SH-SY5Y (cell line): ENCODE measurements at regions not wholly inside any gene's neighbourhood (a gene's known extent, or its start where the extent isn't known, plus 50 kb on each side); places are given as distances from the start of the nearest gene placed in this dataset.

ENCODE experiments used
- GATA2 ChIP-seq: IDR thresholded peaks from 2 replicates; pipeline ENCODE4 v1.6.1; 2011; ENCODE audit warnings: mild to moderate bottlenecking, low read depth, low read length
- GATA3 ChIP-seq: IDR thresholded peaks from 2 replicates; pipeline ENCODE4 v1.6.1; 2011; ENCODE audit warnings: low read depth, mild to moderate bottlenecking, low read length, moderate library complexity

DNA sequence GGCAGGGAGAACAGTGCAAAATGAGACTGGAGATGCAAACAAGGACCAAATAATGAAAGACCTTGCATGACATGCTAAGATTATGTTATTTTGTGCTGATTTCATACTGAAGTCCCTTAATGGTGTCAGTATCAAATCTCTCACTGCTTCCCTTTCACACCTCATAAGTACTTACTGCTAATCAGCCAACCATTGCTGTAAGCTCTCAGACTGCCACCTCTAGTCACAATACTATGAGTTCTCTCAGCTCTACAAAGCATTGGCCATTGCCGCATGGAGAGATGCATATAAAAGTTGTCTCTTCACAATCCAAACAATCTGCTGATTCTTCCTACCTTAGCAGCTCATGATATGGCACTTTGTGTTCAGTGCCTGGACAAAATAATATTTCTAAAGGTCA is 375.4 kb downstream of the LTN1 start:
- TF ChIP-seq GATA3 (no peak), GATA2 (no peak)

- no peak for TF ChIP-seq GATA3
- TF ChIP-seq GATA2 = no peak
Measured at GRCh38 chr21:28615276-28615675, 377.4 kb downstream of the LTN1 start.

- TF ChIP-seq GATA3 (no peak), GATA2 (no peak)
Measured at GRCh38 chr21:28614791-28615190, 377.9 kb downstream of the LTN1 start.

- TF ChIP-seq GATA2 (no peak), GATA3 (no peak)
Measured at GRCh38 chr21:28608646-28609045, 384.0 kb downstream of the LTN1 start.

DNA sequence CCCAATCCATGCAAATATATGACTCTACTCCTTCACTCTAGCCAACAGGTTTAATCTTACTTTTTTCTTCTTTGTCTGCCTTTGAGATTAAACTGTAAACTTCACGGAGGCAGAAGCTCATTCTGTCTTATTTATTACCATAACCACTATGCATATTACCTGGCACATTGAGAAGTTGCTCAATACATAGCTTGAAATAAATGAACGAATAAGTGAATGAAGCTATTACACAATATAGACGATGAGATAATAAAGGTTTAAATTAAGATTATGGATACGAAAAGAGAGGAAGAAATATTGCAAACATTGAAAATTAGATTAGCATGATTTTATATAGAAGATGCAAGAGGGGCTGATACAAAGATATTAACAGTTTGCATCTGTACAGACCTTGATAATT is 385.1 kb downstream of the LTN1 start:
- TF ChIP-seq GATA2 (no peak), GATA3 (no peak)

- TF ChIP-seq GATA2 (no peak), GATA3 (no peak)
Measured at GRCh38 chr21:28604946-28605537, 387.6 kb downstream of the LTN1 start.

GRCh38 chr21:28602546-28602945 is 390.1 kb downstream of the LTN1 start:
- TF ChIP-seq GATA3 (no peak), GATA2 (no peak)

DNA sequence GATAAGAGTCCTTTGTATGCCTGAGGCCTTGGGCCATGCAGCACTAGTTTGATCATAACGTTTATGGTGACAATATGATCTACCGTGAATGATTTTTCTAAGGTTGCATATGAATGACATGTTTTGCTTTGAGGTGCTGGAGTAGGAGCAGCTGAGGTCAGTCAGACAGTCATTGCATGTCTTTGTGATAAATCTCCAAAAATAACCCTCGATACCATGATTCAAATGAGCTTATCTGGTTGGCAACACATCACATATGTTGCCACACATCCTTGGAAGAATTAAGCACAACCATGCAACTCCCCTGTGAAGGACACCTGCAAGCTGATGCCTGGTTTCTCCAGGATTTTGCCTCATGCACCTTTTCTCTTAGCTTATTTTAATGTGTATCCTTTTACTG is 394.5 kb downstream of the LTN1 start:
- no peak for TF ChIP-seq GATA3
- TF ChIP-seq GATA2 = no peak

GRCh38 chr21:28592205-28592865 is 400.3 kb downstream of the LTN1 start:
- no peak for TF ChIP-seq GATA3
- TF ChIP-seq GATA2 = no peak

DNA sequence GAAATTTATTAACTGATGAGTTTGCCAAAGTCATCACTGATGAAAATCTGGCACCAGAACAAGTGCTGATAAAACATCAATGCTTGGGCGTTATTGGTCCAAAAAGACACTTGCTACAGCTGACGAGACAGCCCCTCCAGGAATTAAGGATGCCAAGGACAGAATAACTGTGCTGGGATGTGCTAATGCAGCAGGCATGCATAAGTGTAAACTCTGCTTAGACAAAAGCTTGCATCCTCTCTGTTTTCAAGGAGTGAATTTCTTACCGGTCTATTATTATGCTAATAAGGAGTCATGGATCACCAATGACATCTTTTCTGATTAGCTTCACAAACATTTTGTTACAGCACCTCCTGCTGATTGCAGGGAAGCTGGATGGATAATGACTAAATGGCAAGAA is 402.0 kb downstream of the LTN1 start:
- TF ChIP-seq GATA3 = no peak
- no peak for TF ChIP-seq GATA2

- TF ChIP-seq GATA2 (no peak), GATA3 (no peak)
Measured at GRCh38 chr21:28590026-28590425, 402.7 kb downstream of the LTN1 start.

GRCh38 chr21:28588997-28589396 is 403.7 kb downstream of the LTN1 start:
- TF ChIP-seq GATA2 (no peak), GATA3 (no peak)

DNA sequence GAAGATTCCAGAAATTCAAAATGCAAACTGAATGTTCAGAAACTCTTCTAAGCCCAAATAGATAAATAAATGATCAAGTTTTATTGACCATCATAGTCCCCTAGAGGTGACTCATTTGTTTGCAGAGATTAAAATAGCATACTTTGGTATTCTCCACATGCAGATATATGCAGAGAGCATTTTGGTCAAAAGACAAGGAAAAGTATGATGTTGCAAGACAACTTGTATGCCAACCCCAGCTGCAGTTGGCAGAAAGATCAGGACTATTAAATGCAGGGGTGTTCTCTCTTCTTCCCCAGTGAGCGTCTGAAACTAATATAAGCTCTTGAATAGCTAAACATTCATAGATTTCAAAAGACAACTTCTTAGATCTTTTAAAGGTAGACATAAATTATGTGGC is 404.9 kb downstream of the LTN1 start:
- TF ChIP-seq GATA2 (no peak), GATA3 (no peak)

DNA sequence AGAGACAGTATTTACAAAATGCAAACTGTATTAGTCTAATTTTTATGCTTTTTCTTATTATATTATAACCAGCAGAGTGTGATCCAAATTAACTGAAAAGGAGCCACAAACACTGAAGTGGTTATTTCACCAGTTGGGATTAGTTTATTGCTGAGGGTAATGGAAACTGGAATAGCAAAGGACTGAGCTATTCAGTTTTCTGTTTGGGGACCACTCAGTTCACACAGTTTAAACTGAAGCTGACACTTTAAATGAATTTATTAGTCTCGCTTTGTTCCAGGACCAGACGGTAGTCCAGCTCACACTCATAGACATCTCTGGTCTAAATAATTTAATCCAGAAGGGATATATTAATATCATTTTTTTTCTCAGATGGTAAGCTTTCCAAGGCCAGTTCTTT is 410.7 kb downstream of the LTN1 start:
- TF ChIP-seq GATA2 = no peak
- no peak for TF ChIP-seq GATA3

DNA sequence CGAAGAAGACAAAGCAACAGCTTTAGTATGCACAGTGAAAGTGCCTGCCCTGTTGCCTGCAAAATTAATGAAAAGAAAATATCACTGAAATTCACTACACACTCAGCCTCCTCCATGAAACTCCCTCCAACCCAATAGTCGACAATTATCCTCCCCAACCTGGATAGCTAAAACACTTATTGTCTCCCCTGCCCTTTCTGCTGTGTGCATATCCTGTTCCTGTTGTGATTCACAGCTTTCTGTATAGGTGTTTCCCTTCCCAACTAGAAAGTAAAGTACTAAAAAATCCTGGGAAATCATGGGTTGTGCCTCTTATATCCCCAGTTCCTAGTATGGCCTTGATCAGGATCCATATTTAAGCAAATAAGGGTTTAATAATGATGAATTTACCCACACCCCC is 412.1 kb downstream of the LTN1 start:
- TF ChIP-seq GATA2 (no peak), GATA3 (no peak)
